ENCODE measurements at regions not wholly inside any gene's neighbourhood (a gene's known extent, or its start where the extent isn't known, plus 50 kb on each side); places are given as distances from the start of the nearest gene placed in this dataset.

DNA sequence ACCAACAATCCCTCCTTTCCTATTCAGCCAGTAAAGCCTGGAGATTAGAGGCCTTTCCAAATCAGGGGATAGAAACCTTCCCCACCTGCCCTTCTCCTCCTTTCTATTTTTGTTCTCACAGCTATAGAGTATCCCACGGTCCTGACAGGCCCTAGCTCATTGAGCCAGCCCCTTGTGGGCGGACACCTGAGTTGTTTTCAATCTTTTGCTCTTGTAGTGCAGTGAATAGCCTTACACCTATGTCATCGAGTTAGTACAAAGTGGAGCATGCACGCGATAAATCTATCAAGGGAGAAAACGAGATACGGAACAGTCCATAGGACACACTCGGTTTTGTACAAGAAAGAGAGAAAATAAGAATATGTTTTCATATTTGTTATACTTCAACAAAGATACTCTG lies 77.2 kb downstream of the TSPAN17 start:
- H3K27me3 ChIP-seq (ENCODE audit: control insufficient read depth in 1 of 2, insufficient read depth in 2 of 2, low read length in 2 of 2): peaks cover 17 to 28% of the 10 kb centered on the region in 2 experiments
- DNase-seq: no peak
- no peak overlapping the region for H3K4me3 ChIP-seq (ENCODE audit: low read length)
- intact Hi-C loops (cut with DNase I, micrococcal nuclease): no loop called here
- Mint-ChIP-seq H3K36me3 (ENCODE audit: low read depth) (no peaks in the 10 kb centered on the region), H3K4me3 (no peak overlapping the region), H3K4me1 (ENCODE audit: low read depth) (peaks cover 4% of the 10 kb centered on the region), H3K27ac (no peak overlapping the region), H3K27me3 (peaks cover 52% of the 10 kb centered on the region), H3K9me3 (no peaks in the 10 kb centered on the region)
- peaks cover 29% of the 10 kb centered on the region for H3K4me1 ChIP-seq (ENCODE audit: insufficient read depth, low read length)
- H3K9me3 ChIP-seq (ENCODE audit: control insufficient read depth in 1 of 2, insufficient read depth in 1 of 2, low read length in 2 of 2): peaks cover 0 to 4% of the 10 kb centered on the region in 2 experiments
- TF ChIP-seq, protein P1, sequence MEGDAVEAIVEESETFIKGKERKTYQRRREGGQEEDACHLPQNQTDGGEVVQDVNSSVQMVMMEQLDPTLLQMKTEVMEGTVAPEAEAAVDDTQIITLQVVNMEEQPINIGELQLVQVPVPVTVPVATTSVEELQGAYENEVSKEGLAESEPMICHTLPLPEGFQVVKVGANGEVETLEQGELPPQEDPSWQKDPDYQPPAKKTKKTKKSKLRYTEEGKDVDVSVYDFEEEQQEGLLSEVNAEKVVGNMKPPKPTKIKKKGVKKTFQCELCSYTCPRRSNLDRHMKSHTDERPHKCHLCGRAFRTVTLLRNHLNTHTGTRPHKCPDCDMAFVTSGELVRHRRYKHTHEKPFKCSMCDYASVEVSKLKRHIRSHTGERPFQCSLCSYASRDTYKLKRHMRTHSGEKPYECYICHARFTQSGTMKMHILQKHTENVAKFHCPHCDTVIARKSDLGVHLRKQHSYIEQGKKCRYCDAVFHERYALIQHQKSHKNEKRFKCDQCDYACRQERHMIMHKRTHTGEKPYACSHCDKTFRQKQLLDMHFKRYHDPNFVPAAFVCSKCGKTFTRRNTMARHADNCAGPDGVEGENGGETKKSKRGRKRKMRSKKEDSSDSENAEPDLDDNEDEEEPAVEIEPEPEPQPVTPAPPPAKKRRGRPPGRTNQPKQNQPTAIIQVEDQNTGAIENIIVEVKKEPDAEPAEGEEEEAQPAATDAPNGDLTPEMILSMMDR (IDR thresholded peaks at IDR 0.05): no peak
- ChIA-PET CTCF (no interaction called here), POLR2A (no interaction called here)
- H3K27ac ChIP-seq (ENCODE audit: low read depth in 1 of 2, low read length in 2 of 2): no peak overlapping the region
- no peak for ATAC-seq (ENCODE audit: poor library complexity)
- no peaks in the 10 kb centered on the region for H3K36me3 ChIP-seq (ENCODE audit: insufficient read depth, low read length)

DNA sequence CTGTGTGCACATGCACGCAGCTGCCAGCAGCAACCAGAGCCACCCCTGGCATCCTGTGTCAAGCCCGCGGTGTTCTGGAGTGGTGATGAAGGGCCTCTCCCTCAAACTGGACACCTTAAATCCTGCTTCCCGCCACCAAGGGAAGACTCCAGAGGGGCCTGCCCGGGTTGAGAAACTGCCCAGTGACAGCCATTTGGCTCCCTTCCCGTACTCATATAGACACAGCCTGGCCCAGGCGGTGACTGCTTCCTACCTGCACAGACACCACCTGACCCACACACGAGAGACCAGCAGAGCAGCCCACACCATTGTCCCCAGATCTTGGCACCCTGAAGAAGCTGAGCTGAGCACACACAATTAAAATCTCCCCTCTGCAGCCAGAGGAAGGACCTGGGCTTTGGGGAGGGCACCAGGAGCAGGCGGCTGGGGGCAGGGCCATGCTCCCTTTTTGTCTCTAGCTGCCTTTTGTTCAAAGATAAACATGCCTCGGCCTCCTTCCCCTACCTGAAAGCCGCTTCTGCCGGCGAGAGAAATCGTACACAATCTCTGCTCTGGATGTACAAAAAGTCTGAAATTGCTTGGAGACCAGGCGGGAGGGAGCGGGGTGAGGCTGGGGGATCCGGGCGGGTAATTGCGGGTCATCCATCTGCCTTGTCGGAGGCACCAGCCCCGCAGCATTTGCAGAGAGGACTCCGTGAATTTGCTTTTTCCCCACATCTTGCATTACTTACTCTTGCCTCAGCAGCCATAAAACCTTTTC lies 78.4 kb downstream of the TSPAN17 start:
- no peaks in the 10 kb centered on the region for H3K36me3 Mint-ChIP-seq (ENCODE audit: low read depth)
- TF ChIP-seq, protein P1 (IDR thresholded peaks at IDR 0.05): no peak
- no peaks in the 10 kb centered on the region for H3K36me3 ChIP-seq (ENCODE audit: insufficient read depth, low read length)
- ChIA-PET POLR2A (no interaction called here), CTCF (no interaction called here)
- ATAC-seq (ENCODE audit: poor library complexity): no peak
- DNase-seq: no peak
- no peak overlapping the region for H3K4me3 ChIP-seq (ENCODE audit: low read length)
- H3K27me3 ChIP-seq (ENCODE audit: control insufficient read depth in 1 of 2, insufficient read depth in 2 of 2, low read length in 2 of 2): peaks cover 15 to 28% of the 10 kb centered on the region in 2 experiments
- H3K4me1 Mint-ChIP-seq (ENCODE audit: low read depth): peaks cover 4% of the 10 kb centered on the region
- intact Hi-C loops (cut with DNase I, micrococcal nuclease): no loop called here
- no peak overlapping the region for H3K4me3 Mint-ChIP-seq
- peaks cover 57% of the 10 kb centered on the region for H3K27me3 Mint-ChIP-seq
- H3K9me3 ChIP-seq (ENCODE audit: control insufficient read depth in 1 of 2, insufficient read depth in 1 of 2, low read length in 2 of 2): peaks cover 0 to 5% of the 10 kb centered on the region in 2 experiments
- H3K9me3 Mint-ChIP-seq: no peaks in the 10 kb centered on the region
- no peak overlapping the region for H3K27ac Mint-ChIP-seq
- H3K27ac ChIP-seq (ENCODE audit: low read depth in 1 of 2, low read length in 2 of 2): no peak overlapping the region
- peaks cover 29% of the 10 kb centered on the region for H3K4me1 ChIP-seq (ENCODE audit: insufficient read depth, low read length)

DNA sequence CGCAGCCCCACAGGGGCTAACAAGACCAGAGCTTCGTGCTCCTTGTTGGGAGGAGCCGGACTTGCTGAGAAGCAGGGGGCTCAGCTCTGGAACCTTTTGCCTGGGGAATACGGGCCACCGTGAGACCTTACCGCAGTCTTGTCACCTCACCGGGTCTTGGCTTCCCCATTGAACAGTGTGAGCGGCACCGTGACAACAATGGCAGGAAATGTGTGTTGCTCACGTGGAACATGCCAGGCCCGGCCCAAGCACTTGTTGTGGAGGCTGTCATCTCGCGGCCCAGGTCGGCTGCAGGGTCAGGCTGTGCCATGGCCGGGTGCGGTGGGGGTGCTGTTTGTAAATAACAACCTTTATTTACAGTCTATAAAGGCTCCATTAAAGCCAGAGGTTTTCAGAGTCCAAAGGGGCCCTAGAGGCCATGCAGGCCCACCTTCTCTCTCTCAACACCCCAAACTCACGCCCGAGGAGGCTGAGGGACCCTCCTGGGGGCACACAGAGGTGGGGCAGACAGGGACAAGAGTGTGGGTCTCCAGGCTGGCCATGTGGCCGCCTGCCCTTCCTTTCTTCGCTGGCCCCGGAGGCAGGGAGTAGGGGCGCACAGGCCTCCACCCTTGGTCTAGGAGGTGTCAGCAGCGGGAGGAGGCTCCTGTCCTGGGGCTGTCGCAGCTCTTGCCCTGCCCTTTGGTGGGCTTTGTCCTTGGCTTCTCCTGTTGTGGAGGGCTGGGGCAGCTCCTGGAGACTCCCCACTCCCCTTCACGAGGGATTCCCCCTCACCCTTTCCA lies 79.7 kb downstream of the TSPAN17 start:
- DNase-seq (peak in 2 of 14 experiments; percentile 11 to 21), ATAC-seq (ENCODE audit: poor library complexity) (no peak)
- intact Hi-C loops (cut with DNase I, micrococcal nuclease): no loop called here
- H3K9me3 ChIP-seq (ENCODE audit: control insufficient read depth in 1 of 2, insufficient read depth in 1 of 2, low read length in 2 of 2): peaks cover 0 to 14% of the 10 kb centered on the region in 2 experiments
- H3K4me3 ChIP-seq (ENCODE audit: low read length): no peak overlapping the region
- no peaks in the 10 kb centered on the region for H3K36me3 ChIP-seq (ENCODE audit: insufficient read depth, low read length)
- no peak overlapping the region for H3K4me3 Mint-ChIP-seq
- no peaks in the 10 kb centered on the region for H3K36me3 Mint-ChIP-seq (ENCODE audit: low read depth)
- POLR2A ChIA-PET: no interaction called here
- H3K4me1 Mint-ChIP-seq (ENCODE audit: low read depth): peaks cover 4% of the 10 kb centered on the region
- CTCF ChIA-PET: no interaction called here
- H3K27me3 Mint-ChIP-seq: peaks cover 60% of the 10 kb centered on the region
- H3K27me3 ChIP-seq (ENCODE audit: control insufficient read depth in 1 of 2, insufficient read depth in 2 of 2, low read length in 2 of 2): peaks cover 15 to 28% of the 10 kb centered on the region in 2 experiments
- TF ChIP-seq, protein P1 (IDR thresholded peaks at IDR 0.05): no peak
- H3K27ac Mint-ChIP-seq: no peak overlapping the region
- peaks cover 29% of the 10 kb centered on the region for H3K4me1 ChIP-seq (ENCODE audit: insufficient read depth, low read length)
- H3K9me3 Mint-ChIP-seq: no peaks in the 10 kb centered on the region
- H3K27ac ChIP-seq (ENCODE audit: low read depth in 1 of 2, low read length in 2 of 2): no peak overlapping the region
